H1 (cell line): ENCODE measurements at regions not wholly inside any gene's neighbourhood (a gene's known extent, or its start where the extent isn't known, plus 50 kb on each side); places are given as distances from the start of the nearest gene placed in this dataset.

Experiments used
- SAP30 ChIP-seq: fragments of 300-600 bp; sonication (generic); IDR thresholded peaks from 2 replicates; pipeline ENCODE4 v1.7.1; 2012; ENCODE audit warnings: low read length, moderate library complexity, mild to moderate bottlenecking, inconsistent platforms; ENCODE audit not compliant: insufficient read depth, insufficient replicate concordance
- SP1 ChIP-seq: IDR thresholded peaks from 2 replicates; pipeline ENCODE4 v1.6.1; 2011; ENCODE audit warnings: low read depth, low read length
- SP4 ChIP-seq: IDR thresholded peaks from 2 replicates; pipeline ENCODE4 v1.6.1; 2012; ENCODE audit warnings: low read length, inconsistent platforms

GRCh38 chr7:142592664-142593063 lies 156.6 kb upstream of the PRSS1 start (continued):
- TF ChIP-seq SP1, result no peak
- TF ChIP-seq SP4, result no peak
- no peak for TF ChIP-seq SAP30
